Vagina (tissue), 2 donors: ENCODE measurements at regions not wholly inside any gene's neighbourhood (a gene's known extent, or its start where the extent isn't known, plus 50 kb on each side); places are given as distances from the start of the nearest gene placed in this dataset.

ENCODE experiments used
- DNase-seq, 2 donors: peaks; one replicate each; pipeline ENCODE4 v3.0.0-alpha.2; 2017; ENCODE audit errors: extremely low spot score in 2 of 2
- H3K27ac ChIP-seq: fragments of 200-600 bp; sonication (generic); one replicate; pipeline ENCODE4 v1.5.1; 2019
- H3K27me3 ChIP-seq: fragments of 200-600 bp; sonication (generic); one replicate; pipeline ENCODE4 v1.5.1; 2019
- H3K36me3 ChIP-seq, 2 donors: fragments of 200-600 bp; sonication (generic); one replicate each; pipeline ENCODE4 v1.5.1; 2017 to 2019
- H3K4me1 ChIP-seq: fragments of 200-600 bp; sonication (generic); one replicate; pipeline ENCODE4 v1.5.1; 2019
- H3K4me3 ChIP-seq, 2 donors: fragments of 200-600 bp; sonication (generic); 1 replicate in 1 of 2; 2 replicates in 1 of 2; pipeline ENCODE4 v1.5.1; 2016 to 2019
- H3K9me3 ChIP-seq: fragments of 200-600 bp; sonication (generic); one replicate; pipeline ENCODE4 v1.5.1; 2019
- POLR2A ChIP-seq, 2 donors: fragments of 450-650 bp; IDR thresholded peaks; one replicate each; pipeline ENCODE4 v1.6.1; 2017; ENCODE audit warnings: antibody characterized with exemption in 2 of 2, mild to moderate bottlenecking in 2 of 2, moderate library complexity in 2 of 2
- POLR2AphosphoS5 ChIP-seq, 2 donors: sonication (generic); formaldehyde crosslinking; IDR thresholded peaks; one replicate each; pipeline ENCODE4 v1.9.0; 2017; ENCODE audit warnings: antibody characterized with exemption in 2 of 2, mild to moderate bottlenecking in 2 of 2, low read depth in 1 of 2; ENCODE audit not compliant: insufficient read depth in 1 of 2
- intact Hi-C: fragments of 100-400 bp; cut with DNase I; formaldehyde crosslinking; loops from one replicate; pipeline ENCODE4 v1.15.1; 2023
- TF ChIP-seq, protein P1 (sequence below), 3 experiments: fragments of 450-650 bp in 2 of 3; fragments of 200-600 bp in 1 of 3; sonication (generic) in 1 of 3; IDR thresholded peaks; one replicate each; pipeline ENCODE4 v1.5.1; 2017 to 2019; ENCODE audit warnings: antibody characterized with exemption in 3 of 3, mild to moderate bottlenecking in 2 of 3, moderate library complexity in 2 of 3

DNA sequence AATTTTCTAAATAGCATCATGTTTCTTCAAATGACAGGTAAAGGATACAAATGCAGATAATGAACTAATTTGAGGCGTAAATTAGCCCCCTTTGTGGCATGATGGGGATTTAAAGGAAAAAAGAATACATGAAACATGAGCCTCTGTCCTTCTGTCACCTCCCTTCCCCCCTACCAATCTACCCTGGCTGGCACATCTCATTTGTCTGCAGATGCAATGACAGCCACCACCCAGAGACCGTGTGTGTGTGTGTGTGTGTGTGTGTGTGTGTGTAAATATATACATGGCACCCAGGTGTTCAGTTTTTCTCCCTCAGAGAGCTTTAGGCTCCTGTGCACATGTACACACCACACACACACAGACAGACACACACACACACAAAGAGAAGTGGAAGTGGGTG, 451.1 kb downstream of the RWDD3 start:
- Histone ChIP-seq H3K4me1 (no peaks in the 10 kb centered on the region), H3K36me3 (no peaks in the 10 kb centered on the region), H3K4me3 (no peak overlapping the region), H3K27me3 (no peaks in the 10 kb centered on the region), H3K9me3 (no peaks in the 10 kb centered on the region), H3K27ac (no peak overlapping the region)
- intact Hi-C loops, result no loop called here
- TF ChIP-seq, protein P1, sequence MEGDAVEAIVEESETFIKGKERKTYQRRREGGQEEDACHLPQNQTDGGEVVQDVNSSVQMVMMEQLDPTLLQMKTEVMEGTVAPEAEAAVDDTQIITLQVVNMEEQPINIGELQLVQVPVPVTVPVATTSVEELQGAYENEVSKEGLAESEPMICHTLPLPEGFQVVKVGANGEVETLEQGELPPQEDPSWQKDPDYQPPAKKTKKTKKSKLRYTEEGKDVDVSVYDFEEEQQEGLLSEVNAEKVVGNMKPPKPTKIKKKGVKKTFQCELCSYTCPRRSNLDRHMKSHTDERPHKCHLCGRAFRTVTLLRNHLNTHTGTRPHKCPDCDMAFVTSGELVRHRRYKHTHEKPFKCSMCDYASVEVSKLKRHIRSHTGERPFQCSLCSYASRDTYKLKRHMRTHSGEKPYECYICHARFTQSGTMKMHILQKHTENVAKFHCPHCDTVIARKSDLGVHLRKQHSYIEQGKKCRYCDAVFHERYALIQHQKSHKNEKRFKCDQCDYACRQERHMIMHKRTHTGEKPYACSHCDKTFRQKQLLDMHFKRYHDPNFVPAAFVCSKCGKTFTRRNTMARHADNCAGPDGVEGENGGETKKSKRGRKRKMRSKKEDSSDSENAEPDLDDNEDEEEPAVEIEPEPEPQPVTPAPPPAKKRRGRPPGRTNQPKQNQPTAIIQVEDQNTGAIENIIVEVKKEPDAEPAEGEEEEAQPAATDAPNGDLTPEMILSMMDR (IDR thresholded peaks at IDR 0.05), result no peak
- DNase-seq, result no peak

DNA sequence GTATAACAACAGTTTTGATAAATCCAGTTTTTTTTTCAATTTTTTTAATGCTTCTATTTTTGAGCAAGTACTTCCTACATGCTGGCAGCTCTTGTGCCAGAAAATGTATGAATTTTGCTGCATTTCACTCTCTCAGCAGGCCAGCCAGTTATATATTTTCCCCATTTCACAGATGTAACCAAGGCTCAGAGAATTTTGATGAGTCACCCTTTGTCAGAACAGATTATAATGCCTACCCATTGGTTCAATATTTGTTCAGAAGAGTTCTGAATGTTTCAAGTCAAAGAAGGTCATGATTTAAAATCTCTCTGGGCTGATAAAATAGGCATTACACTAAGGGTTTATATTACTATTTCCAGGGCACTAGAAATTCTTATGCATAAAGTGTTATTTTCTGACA, 452.2 kb downstream of the RWDD3 start:
- no peak for DNase-seq
- Histone ChIP-seq H3K4me1 (no peaks in the 10 kb centered on the region), H3K36me3 (no peaks in the 10 kb centered on the region), H3K27ac (no peak overlapping the region), H3K27me3 (no peaks in the 10 kb centered on the region), H3K9me3 (no peaks in the 10 kb centered on the region), H3K4me3 (no peak overlapping the region)
- TF ChIP-seq, protein P1 (IDR thresholded peaks at IDR 0.05), result no peak
- no peak for TF ChIP-seq POLR2A (IDR thresholded peaks at IDR 0.05)
- no peak for TF ChIP-seq POLR2AphosphoS5 (IDR thresholded peaks at IDR 0.05; ENCODE audit: insufficient read depth in 1 of 2, low read depth in 1 of 2)
- intact Hi-C loops, result no loop called here

DNA sequence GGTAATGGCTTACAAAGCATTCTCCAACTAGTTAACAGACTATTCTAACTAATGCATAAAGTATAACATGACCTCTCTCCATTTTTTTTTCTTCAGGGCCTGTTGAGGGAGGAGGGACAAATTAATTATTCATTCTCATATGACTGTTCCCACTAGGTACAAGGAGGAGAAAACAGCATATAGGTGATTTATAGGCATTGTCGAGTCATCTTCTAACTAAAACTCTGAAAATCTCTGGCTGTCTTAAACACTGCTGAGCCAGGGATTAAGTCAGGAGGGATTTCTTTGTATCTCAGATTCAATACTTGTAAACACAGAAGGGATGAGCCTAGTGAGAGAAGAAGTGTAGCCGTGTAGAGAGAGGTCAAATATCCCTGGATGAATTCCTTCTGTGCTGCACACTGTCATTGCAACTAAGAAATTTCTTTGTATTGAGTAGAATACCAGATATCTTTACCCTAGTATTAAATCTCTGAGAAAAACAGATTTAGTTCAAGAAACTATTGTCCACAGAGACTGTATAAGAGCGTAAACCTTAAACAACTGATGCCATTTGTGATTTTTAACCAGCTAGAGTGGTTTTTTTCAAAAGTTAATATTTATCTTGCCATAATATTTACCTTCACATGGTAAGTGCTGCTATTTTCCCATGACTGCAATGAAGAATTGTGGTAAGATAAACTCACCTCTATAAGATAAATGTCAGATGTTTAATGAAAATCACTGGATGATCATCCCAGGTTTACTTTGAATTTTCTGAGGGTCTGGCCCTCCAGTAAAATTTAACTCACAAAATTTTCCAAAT, 465.3 kb downstream of the RWDD3 start:
- no peak overlapping the region for H3K4me3 ChIP-seq
- H3K4me1 ChIP-seq, result no peaks in the 10 kb centered on the region
- H3K27ac ChIP-seq, result no peak overlapping the region
- TF ChIP-seq POLR2AphosphoS5 (IDR thresholded peaks at IDR 0.05; ENCODE audit: insufficient read depth in 1 of 2, low read depth in 1 of 2) (no peak), POLR2A (IDR thresholded peaks at IDR 0.05) (no peak)
- TF ChIP-seq, protein P1 (IDR thresholded peaks at IDR 0.05), result no peak
- intact Hi-C loops, result no loop called here
- DNase-seq, result no peak
- peaks cover 17% of the 10 kb centered on the region for H3K9me3 ChIP-seq
- no peaks in the 10 kb centered on the region for H3K27me3 ChIP-seq
- no peaks in the 10 kb centered on the region for H3K36me3 ChIP-seq

DNA sequence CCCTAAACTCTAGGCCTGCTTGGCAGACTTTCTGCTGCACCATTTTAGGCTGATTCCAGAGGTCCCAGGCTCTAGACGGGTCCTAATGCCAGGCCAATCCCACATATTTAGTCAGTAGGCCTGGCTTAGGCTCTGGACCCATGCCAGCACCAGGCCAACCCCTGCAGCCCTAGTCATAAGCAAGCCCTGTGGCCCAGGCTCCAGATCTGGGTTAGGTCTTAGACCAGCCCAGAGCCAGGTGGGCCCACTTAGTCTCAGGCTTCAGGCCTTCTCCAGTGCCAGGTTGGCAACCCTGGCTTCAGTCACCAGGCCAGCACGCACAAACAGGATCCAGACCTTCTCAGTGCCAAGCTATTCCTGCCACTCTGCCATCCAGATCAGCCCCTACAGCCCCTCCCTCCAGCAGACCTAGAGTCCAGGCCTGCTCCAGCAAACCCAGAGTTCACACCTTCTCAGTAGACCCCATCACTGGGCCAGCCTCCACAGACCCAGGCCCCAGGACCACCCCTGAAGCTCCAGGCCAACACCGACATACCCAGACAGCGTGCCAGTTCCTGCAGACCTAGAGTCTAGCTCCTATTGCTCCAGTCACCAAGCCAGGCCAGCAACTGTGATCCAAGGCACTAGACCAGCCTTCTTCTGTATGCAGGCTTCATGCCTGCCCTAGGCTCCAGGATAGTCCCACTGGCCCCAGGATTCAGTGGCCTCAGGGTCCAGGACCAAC, 467.6 kb downstream of the RWDD3 start:
- TF ChIP-seq, protein P1 (IDR thresholded peaks at IDR 0.05), result no peak
- no peak for TF ChIP-seq POLR2AphosphoS5 (IDR thresholded peaks at IDR 0.05; ENCODE audit: insufficient read depth in 1 of 2, low read depth in 1 of 2)
- TF ChIP-seq POLR2A (IDR thresholded peaks at IDR 0.05), result no peak
- no peak for DNase-seq
- H3K4me3 ChIP-seq, result no peak overlapping the region
- no peaks in the 10 kb centered on the region for H3K4me1 ChIP-seq
- no peaks in the 10 kb centered on the region for H3K27me3 ChIP-seq
- peaks cover 17% of the 10 kb centered on the region for H3K9me3 ChIP-seq
- H3K36me3 ChIP-seq, result no peaks in the 10 kb centered on the region
- intact Hi-C loops, result no loop called here
- H3K27ac ChIP-seq, result no peak overlapping the region

DNA sequence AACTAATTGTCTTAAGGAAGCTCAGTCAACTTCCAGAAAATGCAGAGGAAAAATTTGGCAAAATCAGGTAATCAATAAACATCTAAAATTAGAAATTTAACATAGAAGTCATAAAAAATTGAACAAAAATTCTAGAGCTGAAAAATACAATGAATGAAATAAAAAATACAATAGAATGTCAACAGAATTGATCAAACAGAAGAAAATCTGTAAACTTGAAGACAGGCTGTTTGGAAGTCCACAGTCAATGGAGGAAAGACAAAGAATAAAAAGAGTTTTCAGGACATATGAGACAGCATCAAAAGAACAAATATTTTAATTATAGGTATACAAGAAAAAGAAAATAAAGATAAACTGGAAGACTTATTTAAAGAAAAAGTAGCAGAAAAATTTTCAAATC, 469.0 kb downstream of the RWDD3 start:
- TF ChIP-seq, protein P1 (IDR thresholded peaks at IDR 0.05), result no peak
- TF ChIP-seq POLR2AphosphoS5 (IDR thresholded peaks at IDR 0.05; ENCODE audit: insufficient read depth in 1 of 2, low read depth in 1 of 2), result no peak
- TF ChIP-seq POLR2A (IDR thresholded peaks at IDR 0.05), result no peak
- H3K4me1 ChIP-seq, result no peaks in the 10 kb centered on the region
- H3K9me3 ChIP-seq, result peaks cover 17% of the 10 kb centered on the region
- H3K27ac ChIP-seq, result no peak overlapping the region
- no peaks in the 10 kb centered on the region for H3K36me3 ChIP-seq
- no peak for DNase-seq
- no peaks in the 10 kb centered on the region for H3K27me3 ChIP-seq
- no peak overlapping the region for H3K4me3 ChIP-seq
- intact Hi-C loops, result no loop called here
